ELR (cell line): ENCODE measurements at regions not wholly inside any gene's neighbourhood (a gene's known extent, or its start where the extent isn't known, plus 50 kb on each side); places are given as distances from the start of the nearest gene placed in this dataset.
"Not testable (repeated sequence)": the region's sequence is repeated elsewhere in the genome, so short reads cannot be mapped to it uniquely, and the experiment has no call there.

Experiments
- DNase-seq: peaks from one replicate; pipeline ENCODE4 v3.0.0-alpha.2; 2015; ENCODE audit warnings: low read depth

- not testable (repeated sequence) for DNase-seq
Observed at GRCh38 chr1:120278259-120278610, 101.9 kb upstream of the SEC22B start.

- not testable (repeated sequence) for DNase-seq
Observed at GRCh38 chr1:120277428-120278258, 101.3 kb upstream of the SEC22B start.

GRCh38 chr1:120276710-120277109, 100.4 kb upstream of the SEC22B start:
- DNase-seq = not testable (repeated sequence)

GRCh38 chr1:120274438-120274837, 98.1 kb upstream of the SEC22B start:
- DNase-seq = not testable (repeated sequence)

- not testable (repeated sequence) for DNase-seq
Observed at GRCh38 chr1:120273363-120273762, 97.0 kb upstream of the SEC22B start.

GRCh38 chr1:120272242-120272641, 95.9 kb upstream of the SEC22B start:
- not testable (repeated sequence) for DNase-seq

GRCh38 chr1:120271561-120272221, 95.4 kb upstream of the SEC22B start:
- DNase-seq = not testable (repeated sequence)

- not testable (repeated sequence) for DNase-seq
Observed at GRCh38 chr1:120267894-120268551, 91.7 kb upstream of the SEC22B start.

- not testable (repeated sequence) for DNase-seq
Observed at GRCh38 chr1:120264564-120264963, 88.2 kb upstream of the SEC22B start.

GRCh38 chr1:120262791-120263751, 86.8 kb upstream of the SEC22B start:
- DNase-seq = not testable (repeated sequence)

- DNase-seq = not testable (repeated sequence)
Observed at GRCh38 chr1:120257778-120258105, 81.4 kb upstream of the SEC22B start.

GRCh38 chr1:120257064-120257777, 80.9 kb upstream of the SEC22B start:
- not testable (repeated sequence) for DNase-seq

GRCh38 chr1:120250756-120251155, 74.4 kb upstream of the SEC22B start:
- not testable (repeated sequence) for DNase-seq

- not testable (repeated sequence) for DNase-seq
Observed at GRCh38 chr1:120248726-120249427, 72.6 kb upstream of the SEC22B start.

GRCh38 chr1:120248203-120248602, 71.9 kb upstream of the SEC22B start:
- not testable (repeated sequence) for DNase-seq

- not testable (repeated sequence) for DNase-seq
Observed at GRCh38 chr1:120243867-120244266, 67.5 kb upstream of the SEC22B start.

GRCh38 chr1:120242582-120242981, 66.3 kb upstream of the SEC22B start:
- DNase-seq = not testable (repeated sequence)

- DNase-seq = not testable (repeated sequence)
Observed at GRCh38 chr1:120241868-120242267, 65.5 kb upstream of the SEC22B start.

- not testable (repeated sequence) for DNase-seq
Observed at GRCh38 chr1:120240181-120240580, 63.9 kb upstream of the SEC22B start.

GRCh38 chr1:120239351-120239750, 63.0 kb upstream of the SEC22B start:
- not testable (repeated sequence) for DNase-seq
